T-helper 2 cell treated with Interferon-gamma antibody and Interleukin-4, amounts not matched to agents 100 ng/mL and 5 ng/mL, for 36 hours (primary cell): ENCODE measurements at regions not wholly inside any gene's neighbourhood (a gene's known extent, or its start where the extent isn't known, plus 50 kb on each side); places are given as distances from the start of the nearest gene placed in this dataset.

ENCODE experiments used
- intact Hi-C: fragments of 100-400 bp; cut with micrococcal nuclease; formaldehyde crosslinking; loops from one replicate; pipeline ENCODE4 v1.15.1; 2023

DNA sequence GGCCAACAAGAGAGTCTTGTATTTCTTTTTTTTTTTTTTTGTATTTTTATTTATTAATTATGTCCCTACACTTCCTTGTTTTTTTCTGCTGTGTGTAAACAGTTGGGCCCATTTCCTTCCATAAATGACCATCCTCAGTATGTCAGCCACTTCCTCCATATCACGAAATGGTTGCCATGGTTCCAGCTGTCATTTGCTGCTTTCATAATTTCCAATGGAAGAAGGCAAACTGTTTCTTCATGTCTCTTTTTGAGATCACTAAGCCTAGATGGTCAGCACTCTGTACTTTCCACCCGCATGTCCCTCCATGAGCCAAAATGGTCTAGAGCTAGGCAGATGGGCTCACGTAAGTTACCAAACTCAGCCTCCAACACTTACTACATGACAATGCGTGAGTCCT is 133.5 kb upstream of the FOXF1 start:
- intact Hi-C loops: no loop called here

DNA sequence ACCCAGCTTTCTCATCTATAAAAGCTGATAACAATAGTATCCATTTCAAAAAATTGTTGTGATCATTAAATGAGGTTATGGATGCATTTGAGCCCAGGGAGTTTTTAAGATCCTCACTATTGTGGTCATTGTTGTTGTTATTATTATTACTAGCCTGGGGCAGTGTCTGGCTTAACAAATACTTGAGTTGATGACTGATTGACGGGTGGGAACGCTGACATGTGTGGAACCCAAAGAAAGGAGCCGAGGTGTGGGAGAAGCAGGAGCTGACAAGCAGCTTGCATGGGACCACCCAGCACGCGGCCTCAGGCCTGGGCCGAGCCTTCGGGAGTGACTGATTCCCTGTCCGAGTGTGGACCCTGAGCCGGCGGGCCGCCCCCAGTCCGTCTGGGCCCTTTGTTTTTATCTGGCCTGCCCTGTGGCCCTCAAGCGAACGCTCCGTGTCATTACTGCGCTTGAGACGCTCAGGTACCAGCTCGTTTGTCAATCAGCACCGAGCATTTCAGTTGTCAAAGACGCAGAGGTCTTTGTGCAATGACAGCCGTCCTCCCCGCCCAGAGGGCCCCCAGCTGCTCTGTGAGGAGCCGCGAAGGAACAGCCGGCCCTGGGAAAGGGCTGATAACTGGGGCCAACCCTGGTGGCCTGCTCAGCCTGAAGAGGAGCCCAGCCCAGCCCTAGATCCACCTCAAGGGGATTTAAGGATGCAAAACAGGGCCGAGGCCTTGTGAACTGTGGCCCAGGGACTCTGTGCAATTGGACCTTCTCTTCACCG is 132.9 kb upstream of the FOXF1 start:
- intact Hi-C loops: no loop called here

DNA sequence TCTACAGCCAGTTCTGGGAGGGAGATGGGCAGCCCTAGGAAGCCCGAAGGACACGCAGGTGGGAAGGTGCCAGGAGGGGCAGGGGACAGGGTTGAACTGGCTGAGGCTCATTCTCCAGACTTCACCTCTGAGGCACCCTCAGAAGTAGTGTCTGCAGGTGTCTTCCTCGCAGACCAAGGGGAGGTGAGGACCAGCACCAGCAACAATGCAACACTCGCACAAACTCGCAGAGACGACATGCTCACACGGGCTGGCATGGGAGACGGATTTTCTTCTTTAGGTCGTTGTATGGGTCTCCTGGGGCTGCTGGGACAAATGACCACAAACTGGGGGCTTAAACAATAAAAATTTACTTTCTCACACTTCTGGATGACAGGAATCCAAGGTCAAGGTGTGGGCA is 132.2 kb upstream of the FOXF1 start:
- intact Hi-C loops: no loop called here

DNA sequence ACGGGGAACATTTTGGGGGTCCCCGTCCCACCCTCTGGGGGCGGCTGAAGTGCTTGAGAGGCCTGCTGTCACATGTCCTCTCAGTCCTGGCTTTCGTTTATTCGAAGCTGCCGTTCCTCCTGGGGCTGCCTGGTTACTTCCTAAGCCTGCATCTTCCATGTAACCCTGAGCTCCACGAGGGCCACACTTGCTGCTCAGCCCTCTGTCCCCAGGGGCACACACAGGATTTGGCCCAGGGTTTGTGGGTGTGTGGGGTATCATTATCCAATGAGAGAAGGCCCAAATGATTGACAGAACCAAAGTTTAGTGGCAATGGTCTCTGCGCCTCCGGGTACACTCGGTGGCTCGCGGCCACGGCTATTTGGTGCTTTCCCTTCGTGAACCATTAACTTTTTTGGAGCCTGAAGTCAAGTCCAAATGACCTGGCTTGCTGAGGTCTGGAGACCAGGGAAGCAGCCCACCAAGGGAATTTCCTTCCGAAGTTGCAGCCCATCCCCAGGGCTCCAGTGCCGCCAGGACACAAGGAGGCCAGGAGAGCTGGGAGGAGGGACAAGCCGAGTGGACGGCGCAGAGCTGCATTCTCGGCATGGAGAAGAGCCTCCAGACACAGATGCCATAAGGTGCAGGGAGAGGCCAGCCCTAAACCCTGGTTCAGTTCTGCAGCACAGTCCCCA is 131.4 kb upstream of the FOXF1 start:
- intact Hi-C loops: no loop called here

DNA sequence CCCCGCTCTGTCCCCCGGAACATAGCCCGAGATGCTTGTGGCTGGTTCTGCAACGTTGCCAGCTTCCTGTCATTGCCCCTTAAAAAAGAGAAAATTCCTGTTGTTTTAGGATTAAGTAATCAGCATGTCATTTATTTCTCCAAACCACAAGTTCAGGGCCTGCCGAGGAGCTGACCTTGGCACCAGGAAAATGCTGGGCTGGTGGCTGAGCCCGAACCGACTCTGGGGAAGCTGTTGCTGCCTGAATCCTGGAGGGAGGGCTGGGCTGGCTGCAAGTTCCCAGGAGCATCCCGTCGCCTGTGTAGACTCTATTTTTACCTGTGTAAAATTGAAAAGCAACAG is 130.9 kb upstream of the FOXF1 start:
- intact Hi-C loops: no loop called here

DNA sequence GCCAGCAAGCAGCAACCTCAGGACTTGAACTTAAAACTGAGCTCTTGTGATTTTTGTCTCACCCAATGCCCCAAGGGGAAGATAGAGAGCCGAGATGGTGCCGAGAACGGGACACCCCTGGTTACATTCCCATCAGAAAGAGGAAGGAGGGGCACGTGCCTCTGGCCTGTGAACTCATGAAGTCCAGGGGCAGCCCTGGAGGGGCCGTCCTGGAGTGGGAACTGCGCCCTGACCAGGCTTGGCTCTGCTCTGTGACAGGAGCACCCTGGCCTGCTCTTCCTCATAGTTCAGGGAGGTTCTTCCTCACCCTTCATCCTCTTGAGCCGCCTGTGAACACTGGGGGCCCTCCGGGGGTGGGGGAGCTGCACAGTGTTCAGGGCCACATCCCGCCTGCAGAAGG is 130.3 kb upstream of the FOXF1 start:
- intact Hi-C loops: no loop called here

DNA sequence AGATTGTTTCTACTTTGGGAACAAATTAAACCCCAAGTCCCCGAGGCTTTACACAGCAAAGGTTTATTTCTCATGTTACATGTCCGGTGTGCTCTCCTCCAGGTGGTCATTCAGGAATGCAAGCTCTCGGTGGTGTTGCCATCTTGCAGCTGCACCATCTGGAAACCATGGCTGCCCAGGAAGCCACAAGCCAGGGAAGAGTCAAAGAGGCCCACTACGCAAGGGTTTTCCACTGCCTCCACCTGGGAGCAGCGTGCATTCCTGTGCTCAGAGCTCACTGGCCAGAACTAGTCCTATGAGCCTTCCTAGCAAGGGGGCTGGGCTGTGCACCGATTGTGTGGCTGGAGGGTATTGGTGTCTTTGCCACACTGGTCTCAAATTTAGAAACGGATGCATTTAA is 128.8 kb upstream of the FOXF1 start:
- intact Hi-C loops: no loop called here

DNA sequence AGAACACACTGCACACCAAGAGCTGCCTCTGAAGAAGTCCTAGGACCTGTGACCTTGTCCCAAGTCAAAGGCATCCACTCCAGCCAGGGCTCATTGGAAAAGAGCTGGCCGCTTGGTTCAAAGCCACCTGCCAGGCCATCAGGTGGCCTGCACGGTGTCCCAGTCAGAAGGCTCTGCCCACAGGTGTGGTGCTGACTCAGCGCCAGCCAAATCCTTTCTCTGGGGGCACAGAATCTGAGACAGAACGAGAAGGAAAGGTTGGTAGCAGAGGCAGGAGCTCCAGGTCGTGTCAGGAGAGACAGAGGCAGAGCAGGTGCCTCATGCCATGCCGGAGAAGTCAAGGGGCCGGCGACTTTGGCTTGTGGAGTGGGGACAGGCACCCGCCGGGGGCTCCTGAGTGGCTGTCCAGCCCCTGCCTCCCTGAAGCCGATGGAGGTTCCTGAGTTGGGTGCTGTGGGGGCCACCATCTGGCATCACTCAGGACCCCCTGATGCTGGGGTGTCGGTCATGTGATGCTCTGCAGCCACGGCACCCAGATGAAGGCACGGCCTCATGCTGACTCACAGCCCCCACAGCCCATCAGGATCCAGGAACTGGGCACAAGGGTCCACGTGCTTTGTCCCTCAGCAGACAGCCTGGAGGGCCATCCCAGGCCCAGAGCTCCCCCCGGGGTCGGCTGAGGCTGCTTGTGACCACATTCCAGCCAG is 128.1 kb upstream of the FOXF1 start:
- intact Hi-C loops: no loop called here

DNA sequence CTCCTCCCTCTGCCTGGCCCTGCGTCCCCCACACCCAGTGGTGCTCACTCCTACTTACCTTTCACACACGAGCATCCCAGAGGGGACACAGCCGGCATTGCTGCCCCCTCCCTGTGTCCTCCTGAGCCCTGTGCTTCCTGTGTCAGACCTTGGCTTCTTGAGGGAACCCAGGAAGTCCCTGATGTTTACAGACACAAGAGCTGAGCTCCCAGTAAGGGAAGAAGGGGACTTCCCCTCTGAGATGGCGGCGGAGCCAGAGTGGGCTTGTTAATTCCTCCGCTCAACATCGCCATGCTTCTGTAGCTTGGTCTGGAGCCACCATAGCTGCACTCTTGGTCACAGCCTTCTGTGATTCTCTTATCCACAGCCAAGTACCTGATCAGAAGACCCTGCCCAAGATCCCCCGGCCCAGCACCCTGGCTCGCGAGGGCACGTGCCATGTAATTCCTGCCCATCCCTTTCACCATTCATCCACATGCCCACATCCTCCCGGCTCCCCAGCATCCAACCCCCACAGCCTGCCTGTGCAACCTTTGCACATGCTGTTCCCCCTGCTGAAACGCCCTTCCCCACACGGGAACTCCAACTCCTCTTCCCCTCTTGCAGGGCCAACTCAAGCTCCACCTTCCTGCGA is 127.4 kb upstream of the FOXF1 start:
- intact Hi-C loops: no loop called here

DNA sequence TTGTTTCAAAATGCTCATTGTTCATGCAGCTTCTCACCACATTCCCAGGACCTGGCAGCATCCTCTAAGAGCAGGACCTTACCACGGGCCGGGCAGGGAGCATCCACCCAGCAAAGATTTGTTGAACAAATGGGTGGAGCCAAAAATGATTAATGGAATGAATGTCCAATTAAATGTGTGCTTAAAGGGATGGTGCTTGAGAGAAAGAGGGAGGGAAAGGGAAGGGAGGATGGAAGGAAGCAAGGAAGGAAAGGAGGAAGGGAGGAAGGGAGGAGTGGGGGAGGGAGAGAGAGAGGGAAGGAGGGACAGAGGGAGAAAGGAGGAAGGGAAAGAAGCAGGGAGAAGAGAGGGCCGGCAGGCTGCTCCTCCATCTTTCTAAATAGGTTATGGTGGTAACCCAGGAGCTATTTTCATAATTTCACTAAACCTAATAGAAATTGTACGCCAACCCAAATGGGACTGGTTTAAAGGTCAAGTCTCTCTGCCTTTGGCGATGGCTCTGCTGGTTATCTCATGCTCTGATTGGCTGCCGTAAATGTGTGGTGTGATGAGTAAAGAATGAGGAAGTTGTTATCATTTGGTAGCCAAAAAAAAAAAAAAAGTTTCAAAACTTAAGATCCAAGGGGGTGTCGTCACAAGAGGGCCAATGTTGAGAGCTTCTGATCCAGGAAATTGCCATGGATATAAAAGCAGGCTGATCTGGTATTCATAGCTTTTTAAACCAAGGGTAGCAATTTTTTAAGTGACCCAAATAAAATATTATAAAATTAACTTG is 126.7 kb upstream of the FOXF1 start:
- intact Hi-C loops: no loop called here

DNA sequence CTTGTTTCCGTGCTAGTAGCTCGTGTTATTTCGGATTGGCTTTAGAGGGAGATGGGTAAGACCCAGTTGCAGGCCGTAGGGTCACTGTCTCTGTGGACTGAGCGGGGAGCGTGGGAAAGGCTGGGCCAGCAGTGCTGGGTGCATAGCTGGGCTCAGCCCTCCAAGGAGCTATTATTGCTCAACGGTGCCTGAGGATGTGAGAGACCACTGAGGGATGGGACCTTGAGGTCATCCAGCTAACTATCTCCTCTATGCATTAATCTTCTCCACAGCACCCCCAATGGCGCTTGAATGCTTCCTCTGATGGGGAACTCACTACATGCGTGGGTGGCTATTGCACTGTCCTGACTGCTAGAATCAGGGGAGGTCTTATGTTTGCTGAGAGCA is 126.1 kb upstream of the FOXF1 start:
- intact Hi-C loops: no loop called here

DNA sequence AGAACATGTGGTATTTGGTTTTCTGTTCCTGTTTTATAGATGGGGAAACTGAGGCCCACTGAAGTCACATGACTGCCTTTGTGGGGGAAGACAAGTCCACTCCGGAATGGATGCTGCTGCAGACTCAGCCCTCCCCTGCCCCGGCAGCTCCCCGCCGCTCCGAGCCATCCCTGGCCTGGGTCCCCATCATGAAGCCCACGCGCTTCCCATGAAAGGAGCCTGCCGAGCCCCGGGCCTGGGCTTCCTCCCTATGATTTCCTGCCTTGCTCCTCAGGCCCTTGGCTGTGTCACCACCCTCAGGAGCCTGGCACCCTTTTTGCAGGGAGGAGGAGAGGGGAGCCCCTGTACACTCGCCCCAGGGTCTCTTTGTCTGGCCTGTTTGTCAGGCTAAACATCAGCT is 125.3 kb upstream of the FOXF1 start:
- intact Hi-C loops: no loop called here

DNA sequence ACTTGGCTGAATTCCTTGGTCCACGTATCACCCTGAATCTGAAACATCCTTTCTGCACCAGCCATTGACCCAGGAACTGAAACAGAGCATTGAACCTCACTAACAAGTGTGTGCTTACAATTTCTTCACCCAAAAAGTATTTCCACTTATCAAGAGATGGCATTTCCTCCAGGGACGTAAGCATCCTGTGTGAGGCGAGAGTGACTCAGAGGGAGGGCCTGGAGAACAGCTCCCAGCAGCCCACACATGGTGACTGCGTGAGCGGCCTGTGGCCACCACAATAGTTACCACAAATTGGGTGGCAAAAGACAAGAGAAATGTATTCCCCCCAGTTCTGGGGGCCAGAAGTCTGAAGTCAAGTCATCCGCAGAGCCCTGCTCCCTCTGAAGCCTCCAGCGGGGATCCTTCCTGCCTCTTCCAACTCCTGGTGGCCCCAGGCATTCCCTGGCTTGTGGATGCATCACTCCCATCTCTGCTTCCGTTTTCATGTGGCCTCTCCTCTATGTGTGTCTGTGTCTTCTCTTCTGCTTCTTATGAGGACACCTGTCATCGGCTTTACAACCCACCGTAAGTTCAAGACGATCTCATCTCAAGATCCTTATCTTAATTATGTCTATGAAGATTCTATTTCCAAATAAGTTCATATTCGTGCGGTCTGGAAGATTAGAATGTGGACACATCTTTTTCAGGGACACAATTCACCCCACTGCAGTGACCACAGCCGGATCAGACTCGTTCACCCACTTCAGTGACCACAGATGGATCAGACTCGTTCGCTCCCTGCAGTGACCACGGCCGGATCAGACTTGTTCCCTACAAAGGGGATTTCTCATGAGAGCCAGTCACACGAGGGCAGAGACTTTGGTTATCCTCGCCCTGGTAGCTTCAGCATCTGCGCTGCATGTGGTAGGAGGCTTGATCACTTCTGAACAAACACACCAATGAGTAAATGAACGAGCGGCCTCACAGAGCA is 122.6 kb upstream of the FOXF1 start:
- intact Hi-C loops: no loop called here

DNA sequence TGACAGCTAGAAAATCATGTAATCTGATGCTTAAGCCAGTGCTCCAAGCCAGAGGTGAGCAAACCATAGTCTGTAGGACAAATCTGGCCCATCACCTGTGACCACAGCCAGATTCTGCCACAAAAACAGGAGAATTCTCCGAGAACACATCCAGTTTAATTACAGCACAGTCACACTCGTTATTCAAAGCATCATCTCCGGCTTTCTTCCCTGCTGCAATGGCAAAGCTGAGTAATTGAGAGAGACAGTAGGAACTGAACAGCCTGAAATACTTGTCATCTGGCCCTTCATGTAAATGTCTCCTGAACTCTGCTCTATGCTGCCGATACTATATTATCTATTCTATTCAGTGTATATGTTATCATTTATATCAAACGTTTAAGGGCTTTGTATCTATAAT is 121.4 kb upstream of the FOXF1 start:
- intact Hi-C loops: no loop called here

DNA sequence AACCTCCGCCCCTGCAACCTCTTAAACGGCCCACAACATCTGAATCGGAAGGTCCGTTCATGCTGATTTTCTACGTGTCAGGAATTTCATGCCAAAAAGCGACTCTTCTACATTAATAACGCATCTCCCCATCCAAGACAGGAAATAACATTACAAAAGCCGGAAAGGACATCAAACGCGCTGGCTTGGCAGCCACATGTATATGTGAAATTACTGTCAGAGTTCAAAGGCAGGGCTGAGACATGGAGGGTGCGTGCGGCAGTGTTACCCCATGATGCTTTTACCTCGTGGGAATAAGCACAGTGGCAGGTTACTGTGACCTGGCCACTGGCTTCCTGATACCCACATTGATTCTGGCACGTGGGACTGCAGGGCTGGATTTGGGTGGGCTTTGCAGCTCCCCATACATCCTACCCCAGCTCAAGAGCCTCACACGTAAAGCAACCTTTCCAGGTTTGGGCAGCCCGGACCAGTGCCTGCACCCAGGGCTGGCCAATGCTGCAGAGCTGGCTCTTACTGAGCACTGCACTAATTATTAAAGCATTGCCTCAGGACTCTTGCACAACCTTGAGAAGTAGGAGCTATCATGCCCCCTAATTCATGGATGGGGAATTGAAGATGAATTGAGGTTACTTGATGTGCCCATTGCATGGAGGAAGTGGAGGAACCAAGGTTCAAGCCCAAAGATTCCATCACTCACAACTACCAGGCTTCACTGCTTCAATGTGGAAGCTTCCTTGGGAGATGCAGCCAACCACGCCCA is 120.6 kb upstream of the FOXF1 start:
- intact Hi-C loops: no loop called here

DNA sequence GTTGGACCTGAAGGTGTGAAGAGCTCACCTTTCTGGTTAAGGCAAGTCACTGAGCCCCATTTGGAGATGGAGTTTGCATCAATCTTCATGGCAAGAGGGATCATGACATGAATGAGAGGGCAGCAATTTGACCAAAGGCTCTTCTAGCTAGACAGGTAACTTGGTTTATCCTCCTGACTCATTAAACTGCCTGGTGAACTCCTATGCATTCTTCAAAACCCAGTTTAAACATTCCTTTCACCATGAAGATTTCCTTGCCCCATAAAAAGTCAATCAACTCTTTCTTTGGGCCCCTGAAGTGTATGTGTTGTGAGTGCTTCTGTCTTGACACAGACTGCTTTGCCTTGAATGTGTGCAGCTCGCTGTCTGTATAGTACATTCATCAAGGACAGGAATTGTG is 120.0 kb upstream of the FOXF1 start:
- intact Hi-C loops: no loop called here

DNA sequence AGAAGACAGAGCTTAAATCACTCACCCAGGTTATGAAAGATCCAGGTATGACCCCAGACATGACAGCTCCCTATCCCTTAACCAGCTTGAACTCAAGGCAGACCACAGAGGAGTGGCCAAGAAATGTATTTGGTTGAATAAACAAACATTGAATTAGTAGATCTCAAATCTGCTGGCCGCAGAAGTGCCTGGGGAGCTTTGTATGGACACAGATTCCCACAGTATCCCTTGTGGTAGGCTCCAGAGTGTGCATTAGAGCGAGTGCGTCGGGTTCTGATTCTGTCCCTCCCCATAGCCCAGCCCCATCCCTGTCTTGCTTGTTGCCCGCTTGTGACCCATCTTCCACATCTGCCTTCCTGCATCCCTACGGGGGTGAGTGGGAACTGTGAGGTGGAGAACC is 118.8 kb upstream of the FOXF1 start:
- intact Hi-C loops: no loop called here

DNA sequence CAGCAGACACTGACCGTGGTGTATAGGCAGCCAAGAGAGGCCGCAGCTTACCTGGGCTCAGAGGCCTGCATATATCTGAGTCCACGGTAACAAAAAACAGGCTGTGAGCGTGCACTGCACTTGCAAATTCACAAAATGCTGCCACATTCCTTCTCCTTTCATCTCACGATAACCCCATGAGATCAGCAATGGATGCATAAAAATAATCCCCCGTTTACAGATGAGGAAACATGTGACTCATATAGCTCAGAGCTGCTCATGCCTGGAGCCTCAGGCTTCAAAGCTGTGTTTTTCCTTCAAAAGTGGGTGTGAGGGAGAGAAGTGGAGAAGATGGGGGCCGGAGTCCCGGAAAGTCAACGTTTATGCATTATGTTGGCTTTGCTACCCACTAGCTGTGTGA is 118.3 kb upstream of the FOXF1 start:
- intact Hi-C loops: no loop called here

DNA sequence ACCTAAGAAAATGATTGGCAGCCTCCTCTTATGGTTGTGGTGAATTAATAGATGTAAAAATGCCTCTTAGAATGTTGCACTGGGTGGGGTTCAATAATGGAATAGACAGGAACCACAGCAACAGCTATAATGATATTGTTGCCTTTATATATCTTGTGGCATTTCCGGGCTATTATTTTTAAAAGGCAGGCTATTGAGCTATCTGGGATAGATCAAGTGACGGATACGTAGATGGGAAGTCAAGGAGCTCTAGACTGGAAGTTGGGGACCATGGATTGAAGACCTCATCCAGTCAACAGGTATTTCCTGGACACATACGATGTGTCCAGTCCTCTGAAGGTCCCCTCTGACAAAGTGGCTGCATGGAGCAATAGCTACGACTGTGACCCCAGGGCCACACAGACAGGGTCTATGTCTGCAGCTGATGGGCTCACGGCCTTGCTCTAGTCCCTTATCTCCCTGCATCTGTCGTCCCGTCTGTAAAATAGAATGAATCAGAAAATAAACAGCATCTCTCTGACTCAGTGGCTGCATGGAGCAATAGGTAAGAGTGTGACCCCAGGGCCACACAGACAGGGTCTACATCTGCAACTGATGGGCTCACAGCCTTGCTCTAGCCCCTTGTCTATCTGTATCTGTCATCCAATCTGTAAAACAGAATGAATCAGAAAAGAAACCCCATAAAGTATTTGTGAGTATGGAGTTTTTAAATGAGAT is 117.7 kb upstream of the FOXF1 start:
- intact Hi-C loops: no loop called here
